Nephron progenitor cell (in vitro differentiated cells): ENCODE measurements at regions not wholly inside any gene's neighbourhood (a gene's known extent, or its start where the extent isn't known, plus 50 kb on each side); places are given as distances from the start of the nearest gene placed in this dataset.

Experiments used
- DNase-seq: peaks from one replicate; pipeline ENCODE4 v3.0.0; 2021
- H3K27ac Mint-ChIP-seq: 2 replicates; pipeline ENCODE4 v1.8.0; 2021; ENCODE audit warnings: mild to moderate bottlenecking, moderate library complexity, mixed read lengths
- H3K27me3 Mint-ChIP-seq: 2 replicates; pipeline ENCODE4 v1.8.0; 2021; ENCODE audit warnings: mild to moderate bottlenecking, low read depth, mixed read lengths; ENCODE audit not compliant: poor library complexity
- H3K36me3 Mint-ChIP-seq: 2 replicates; pipeline ENCODE4 v1.8.0; 2021; ENCODE audit warnings: low read depth, mixed read lengths
- H3K4me1 Mint-ChIP-seq: 2 replicates; pipeline ENCODE4 v1.8.0; 2021; ENCODE audit warnings: mixed read lengths
- H3K4me3 Mint-ChIP-seq: 2 replicates; pipeline ENCODE4 v1.8.0; 2021; ENCODE audit warnings: mild to moderate bottlenecking, moderate library complexity, mixed read lengths
- H3K9me3 Mint-ChIP-seq: 2 replicates; pipeline ENCODE4 v1.8.0; 2021; ENCODE audit warnings: mild to moderate bottlenecking, moderate library complexity, mixed read lengths
- CTCF ChIP-seq: fragments of 200-600 bp; sonication (generic); IDR thresholded peaks from 2 replicates; pipeline ENCODE4 v1.5.0; 2021; ENCODE audit warnings: antibody characterized with exemption

- no peaks in the 10 kb centered on the region for H3K27me3 Mint-ChIP-seq
- peaks cover 22% of the 10 kb centered on the region for H3K4me1 Mint-ChIP-seq
- peaks cover 4% of the 10 kb centered on the region for H3K9me3 Mint-ChIP-seq
- H3K27ac Mint-ChIP-seq: no peak overlapping the region
- TF ChIP-seq CTCF: no peak
- no peak overlapping the region for H3K4me3 Mint-ChIP-seq
- DNase-seq: no peak
- no peaks in the 10 kb centered on the region for H3K36me3 Mint-ChIP-seq
Observed at GRCh38 chr5:167673942-167674341, 617.5 kb upstream of the WWC1 start.

GRCh38 chr5:167678481-167678880, 613.0 kb upstream of the WWC1 start:
- DNase-seq: no peak
- Mint-ChIP-seq H3K4me3 (no peak overlapping the region), H3K36me3 (no peaks in the 10 kb centered on the region), H3K4me1 (no peaks in the 10 kb centered on the region), H3K27me3 (peaks cover 3% of the 10 kb centered on the region), H3K27ac (no peak overlapping the region), H3K9me3 (peaks cover 8% of the 10 kb centered on the region)
- TF ChIP-seq CTCF: no peak

DNA sequence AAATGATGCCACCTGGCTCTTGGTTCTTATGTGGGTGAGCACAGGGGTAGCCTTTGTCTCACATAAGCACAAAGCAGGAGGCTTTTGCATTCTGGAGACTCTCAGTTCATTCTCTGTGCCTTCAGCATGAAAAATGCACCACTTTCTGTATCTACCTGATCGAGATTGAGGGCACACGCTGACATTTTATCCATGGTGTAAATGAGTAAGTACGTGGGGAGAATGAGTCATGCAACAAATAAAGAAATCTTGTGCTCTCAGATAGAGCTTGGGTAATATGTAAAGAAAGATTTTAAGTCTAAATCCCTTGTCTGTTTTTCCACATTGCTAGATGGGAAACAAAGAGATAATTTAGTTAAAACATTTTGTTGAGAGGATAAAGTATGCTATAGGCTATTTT, 607.2 kb upstream of the WWC1 start:
- DNase-seq: no peak
- no peaks in the 10 kb centered on the region for H3K4me1 Mint-ChIP-seq
- no peaks in the 10 kb centered on the region for H3K36me3 Mint-ChIP-seq
- H3K9me3 Mint-ChIP-seq: peaks cover 8% of the 10 kb centered on the region
- H3K27ac Mint-ChIP-seq: no peak overlapping the region
- H3K27me3 Mint-ChIP-seq: peaks cover 3% of the 10 kb centered on the region
- no peak for TF ChIP-seq CTCF
- H3K4me3 Mint-ChIP-seq: no peak overlapping the region

- no peaks in the 10 kb centered on the region for H3K36me3 Mint-ChIP-seq
- H3K9me3 Mint-ChIP-seq: peaks cover 4% of the 10 kb centered on the region
- no peak overlapping the region for H3K27ac Mint-ChIP-seq
- H3K27me3 Mint-ChIP-seq: no peaks in the 10 kb centered on the region
- no peaks in the 10 kb centered on the region for H3K4me1 Mint-ChIP-seq
- TF ChIP-seq CTCF: no peak
- no peak overlapping the region for H3K4me3 Mint-ChIP-seq
- no peak for DNase-seq
Observed at GRCh38 chr5:167688341-167689130, 602.9 kb upstream of the WWC1 start.

DNA sequence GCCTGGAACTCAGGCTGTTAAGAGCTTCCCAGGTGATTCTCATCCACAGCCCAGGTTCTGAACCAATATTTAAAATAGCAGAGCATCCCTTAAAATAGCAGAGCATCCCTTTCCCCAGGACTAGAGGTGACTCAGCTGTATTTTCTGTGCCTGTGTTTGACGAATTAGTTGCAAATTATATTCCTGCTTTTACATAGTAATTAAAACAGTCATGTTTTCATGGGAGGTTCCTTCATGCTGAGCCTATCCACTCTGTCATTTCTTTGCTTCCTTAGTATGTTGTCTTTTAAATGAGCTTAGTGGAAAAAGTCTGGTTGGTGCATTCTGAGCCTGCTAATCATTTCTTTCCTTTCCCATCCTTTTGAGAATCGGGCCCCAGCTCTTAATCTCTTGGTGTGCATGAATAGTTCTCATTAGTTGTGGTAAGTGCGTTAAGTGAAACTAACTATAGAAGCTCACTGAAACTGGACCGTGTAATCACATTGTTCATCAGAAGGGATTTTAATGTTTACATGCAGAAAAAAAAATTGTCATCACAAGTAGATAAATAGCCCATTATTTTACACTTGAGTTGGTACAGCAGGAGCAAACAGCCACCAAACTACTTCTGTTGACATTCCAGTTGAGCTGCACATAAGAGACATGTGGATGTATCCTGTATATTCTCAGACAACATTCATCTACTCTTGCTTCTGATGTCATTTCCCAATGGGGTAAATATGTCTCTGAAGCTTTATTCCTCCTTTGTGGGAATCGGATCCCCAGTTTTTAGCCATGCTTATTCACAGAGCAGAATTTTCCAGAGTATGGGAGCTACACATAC, 596.9 kb upstream of the WWC1 start:
- Mint-ChIP-seq H3K36me3 (no peaks in the 10 kb centered on the region), H3K9me3 (peaks cover 12% of the 10 kb centered on the region), H3K27me3 (no peaks in the 10 kb centered on the region), H3K4me1 (peaks cover 20% of the 10 kb centered on the region), H3K4me3 (no peak overlapping the region), H3K27ac (no peak overlapping the region)
- DNase-seq: no peak
- no peak for TF ChIP-seq CTCF
